Activated CD8-positive, alpha-beta T cell treated with anti-CD3 and anti-CD28 coated beads for 36 hours (primary cell): ENCODE measurements at regions not wholly inside any gene's neighbourhood (a gene's known extent, or its start where the extent isn't known, plus 50 kb on each side); places are given as distances from the start of the nearest gene placed in this dataset.

ENCODE experiments used
- ATAC-seq: fragments of 200-7000 bp; cut with Tn5 transposase; one replicate; pipeline ENCODE4 v1.10.0; 2021; ENCODE audit warnings: mild to moderate bottlenecking, moderate library complexity
- CTCF ChIA-PET: fragments of 350-600 bp; sonication (Branson Sonifier 250); formaldehyde crosslinking; loops from one replicate; lab custom pipeline; 2021; ENCODE audit warnings: antibody characterized with exemption; lab: Charles Lee
- POLR2A ChIA-PET: fragments of 350-600 bp; sonication (Branson Sonifier 250); formaldehyde crosslinking; loops from one replicate; lab custom pipeline; 2021; ENCODE audit warnings: antibody characterized with exemption; lab: Charles Lee
- DNase-seq: peaks from one replicate; pipeline ENCODE4 v3.0.0-alpha.2; 2020
- H3K27ac Mint-ChIP-seq: one replicate; pipeline ENCODE4 v1.8.0; 2021; ENCODE audit warnings: mild to moderate bottlenecking, mixed read lengths
- H3K27me3 Mint-ChIP-seq: one replicate; pipeline ENCODE4 v1.8.0; 2021; ENCODE audit warnings: mixed read lengths
- H3K36me3 Mint-ChIP-seq: one replicate; pipeline ENCODE4 v1.8.0; 2021; ENCODE audit warnings: low read depth, mixed read lengths
- H3K4me1 Mint-ChIP-seq: one replicate; pipeline ENCODE4 v1.8.0; 2021; ENCODE audit warnings: low read depth, mixed read lengths
- H3K4me3 Mint-ChIP-seq: one replicate; pipeline ENCODE4 v1.8.0; 2021; ENCODE audit warnings: mild to moderate bottlenecking, moderate library complexity, mixed read lengths
- H3K9me3 Mint-ChIP-seq: one replicate; pipeline ENCODE4 v1.8.0; 2021; ENCODE audit warnings: mixed read lengths
- intact Hi-C: fragments of 100-400 bp; cut with micrococcal nuclease; formaldehyde crosslinking; loops from one replicate; pipeline ENCODE4 v1.10.0; 2022
- TF ChIP-seq, protein P1 (sequence below): fragments of 200-600 bp; IDR thresholded peaks from one replicate; pipeline ENCODE4 v1.8.0; 2022; ENCODE audit warnings: antibody characterized with exemption, mild to moderate bottlenecking

DNA sequence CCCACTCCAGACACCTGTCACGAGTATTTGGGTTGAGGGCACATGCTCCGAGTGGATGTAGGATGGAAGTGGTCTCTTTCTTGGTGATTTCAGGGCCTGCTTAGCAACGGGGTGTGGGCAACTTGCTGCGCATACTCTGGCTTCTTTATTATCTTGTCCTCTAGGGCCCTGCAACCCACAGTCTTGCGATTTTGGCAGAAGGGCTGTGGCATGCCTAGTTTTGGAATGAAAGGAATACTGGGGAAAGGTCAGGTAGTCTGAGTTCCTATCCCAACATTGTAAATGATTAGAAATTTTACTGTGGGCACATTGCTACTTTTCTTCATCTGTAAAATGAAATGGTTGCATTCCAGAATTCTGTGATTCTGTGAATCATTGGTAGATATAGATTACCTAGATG is 74.3 kb downstream of the ACTBL2 start:
- intact Hi-C loops: loop anchor here (10.0 kb wide), 1 partner anchor 113 kb away; no protein-coding TSS in a partner anchor
- TF ChIP-seq, protein P1, sequence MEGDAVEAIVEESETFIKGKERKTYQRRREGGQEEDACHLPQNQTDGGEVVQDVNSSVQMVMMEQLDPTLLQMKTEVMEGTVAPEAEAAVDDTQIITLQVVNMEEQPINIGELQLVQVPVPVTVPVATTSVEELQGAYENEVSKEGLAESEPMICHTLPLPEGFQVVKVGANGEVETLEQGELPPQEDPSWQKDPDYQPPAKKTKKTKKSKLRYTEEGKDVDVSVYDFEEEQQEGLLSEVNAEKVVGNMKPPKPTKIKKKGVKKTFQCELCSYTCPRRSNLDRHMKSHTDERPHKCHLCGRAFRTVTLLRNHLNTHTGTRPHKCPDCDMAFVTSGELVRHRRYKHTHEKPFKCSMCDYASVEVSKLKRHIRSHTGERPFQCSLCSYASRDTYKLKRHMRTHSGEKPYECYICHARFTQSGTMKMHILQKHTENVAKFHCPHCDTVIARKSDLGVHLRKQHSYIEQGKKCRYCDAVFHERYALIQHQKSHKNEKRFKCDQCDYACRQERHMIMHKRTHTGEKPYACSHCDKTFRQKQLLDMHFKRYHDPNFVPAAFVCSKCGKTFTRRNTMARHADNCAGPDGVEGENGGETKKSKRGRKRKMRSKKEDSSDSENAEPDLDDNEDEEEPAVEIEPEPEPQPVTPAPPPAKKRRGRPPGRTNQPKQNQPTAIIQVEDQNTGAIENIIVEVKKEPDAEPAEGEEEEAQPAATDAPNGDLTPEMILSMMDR: no peak
- no peaks in the 10 kb centered on the region for H3K27me3 Mint-ChIP-seq
- H3K27ac Mint-ChIP-seq: no peak overlapping the region
- ChIA-PET CTCF (no interaction called here), POLR2A (no interaction called here)
- no peak for ATAC-seq
- DNase-seq: no peak
- H3K9me3 Mint-ChIP-seq: no peaks in the 10 kb centered on the region
- H3K36me3 Mint-ChIP-seq: no peaks in the 10 kb centered on the region
- no peaks in the 10 kb centered on the region for H3K4me1 Mint-ChIP-seq
- no peak overlapping the region for H3K4me3 Mint-ChIP-seq

DNA sequence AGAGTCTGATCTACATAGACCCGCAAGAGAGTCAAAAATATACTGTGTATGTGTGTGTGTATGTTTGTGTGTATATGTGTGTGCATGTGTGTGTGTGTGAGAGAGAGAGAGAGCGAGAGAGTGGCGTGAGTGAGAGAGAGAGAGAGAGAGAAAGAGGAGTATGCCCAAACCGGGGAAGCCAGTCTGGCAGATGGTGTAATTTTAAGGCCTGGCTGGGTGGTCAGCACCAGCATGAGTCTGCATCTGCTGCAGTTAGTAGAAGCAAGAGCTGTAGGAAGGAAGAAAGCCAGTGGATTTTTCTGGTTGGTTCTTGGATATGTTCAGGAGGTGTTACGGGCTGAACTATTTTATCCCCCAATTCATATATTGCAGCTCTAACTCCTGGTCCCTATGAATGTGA is 75.2 kb downstream of the ACTBL2 start:
- Mint-ChIP-seq H3K36me3 (no peaks in the 10 kb centered on the region), H3K27me3 (no peaks in the 10 kb centered on the region), H3K27ac (no peak overlapping the region), H3K4me1 (no peaks in the 10 kb centered on the region), H3K9me3 (no peaks in the 10 kb centered on the region), H3K4me3 (no peak overlapping the region)
- ChIA-PET POLR2A (no interaction called here), CTCF (no interaction called here)
- ATAC-seq (no peak), DNase-seq (no peak)
- intact Hi-C loops: loop anchor here (10.0 kb wide), 1 partner anchor 113 kb away; no protein-coding TSS in a partner anchor
- TF ChIP-seq, protein P1: no peak

DNA sequence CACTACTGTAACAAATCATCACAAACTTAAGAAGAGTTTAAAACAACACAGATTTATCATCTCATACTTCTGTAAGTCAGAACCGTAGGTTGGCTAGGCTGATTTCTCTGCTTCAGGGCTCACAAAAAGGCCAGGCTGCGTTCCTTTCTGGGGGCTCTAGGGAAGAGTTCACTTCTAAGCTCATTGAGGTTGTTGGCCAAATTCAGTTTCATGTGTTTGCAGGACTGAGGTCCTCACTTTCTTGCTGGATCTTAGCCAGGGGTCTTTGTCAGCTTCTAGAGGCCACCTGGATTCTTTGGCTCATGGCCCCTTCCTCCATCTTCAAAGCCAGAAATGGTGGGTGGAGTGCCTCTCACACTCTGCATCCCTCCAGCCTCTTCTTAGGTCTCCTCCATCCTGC is 76.0 kb downstream of the ACTBL2 start:
- Mint-ChIP-seq H3K9me3 (no peaks in the 10 kb centered on the region), H3K27ac (no peak overlapping the region), H3K4me1 (no peaks in the 10 kb centered on the region), H3K4me3 (no peak overlapping the region), H3K36me3 (no peaks in the 10 kb centered on the region), H3K27me3 (no peaks in the 10 kb centered on the region)
- intact Hi-C loops: loop anchor here (10.0 kb wide), 1 partner anchor 112 kb away; no protein-coding TSS in a partner anchor
- TF ChIP-seq, protein P1: no peak
- CTCF ChIA-PET: no interaction called here
- DNase-seq: no peak
- POLR2A ChIA-PET: no interaction called here
- no peak for ATAC-seq

DNA sequence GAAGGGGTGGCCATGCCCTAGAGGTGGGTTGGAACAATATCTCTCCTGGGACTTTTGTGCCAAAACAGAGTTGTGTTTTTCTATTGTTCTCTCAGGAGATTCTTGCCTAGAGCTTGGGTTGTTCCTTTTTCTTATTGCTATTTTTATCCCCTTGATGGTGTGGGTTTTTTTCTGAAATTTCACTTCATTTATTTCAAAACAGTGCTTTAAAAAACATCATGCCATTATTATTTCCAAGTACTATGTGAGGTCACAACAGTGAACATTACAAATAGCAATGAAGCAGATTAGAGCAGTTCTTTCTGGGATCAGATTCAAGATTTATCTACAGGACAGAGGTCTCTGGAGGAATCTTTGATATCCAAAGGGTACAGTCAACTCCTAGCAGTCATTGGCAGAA is 76.6 kb downstream of the ACTBL2 start:
- intact Hi-C loops: loop anchor here (10.0 kb wide), 1 partner anchor 111 kb away; no protein-coding TSS in a partner anchor
- ATAC-seq (no peak), DNase-seq (no peak)
- no peaks in the 10 kb centered on the region for H3K27me3 Mint-ChIP-seq
- ChIA-PET CTCF (no interaction called here), POLR2A (no interaction called here)
- H3K9me3 Mint-ChIP-seq: no peaks in the 10 kb centered on the region
- H3K27ac Mint-ChIP-seq: no peak overlapping the region
- no peaks in the 10 kb centered on the region for H3K4me1 Mint-ChIP-seq
- H3K36me3 Mint-ChIP-seq: no peaks in the 10 kb centered on the region
- H3K4me3 Mint-ChIP-seq: no peak overlapping the region
- TF ChIP-seq, protein P1: no peak

DNA sequence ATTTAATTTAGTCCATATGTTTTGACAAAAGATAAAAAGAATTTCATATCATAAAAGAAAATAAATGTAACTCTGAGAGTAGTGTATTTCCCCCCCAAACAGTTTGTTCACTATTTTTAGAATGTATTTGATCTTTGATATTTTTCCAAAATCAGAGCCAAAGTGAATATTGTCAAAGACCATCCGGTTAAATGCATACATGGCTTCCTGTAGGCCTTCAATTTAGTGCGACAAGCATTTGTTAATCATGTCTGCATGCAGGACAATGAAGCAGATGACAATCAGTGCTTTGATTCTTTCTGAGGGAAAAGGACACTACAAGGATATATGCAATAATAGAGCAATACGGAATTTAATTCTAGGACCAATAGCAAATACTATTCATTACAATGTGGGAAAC is 79.8 kb downstream of the ACTBL2 start:
- no peak for DNase-seq
- intact Hi-C loops: loop anchor here (10.0 kb wide), 1 partner anchor 108 kb away; no protein-coding TSS in a partner anchor
- CTCF ChIA-PET: no interaction called here

More for the DNA sequence above, 79.8 kb downstream of the ACTBL2 start:
- Mint-ChIP-seq H3K27ac (no peak overlapping the region), H3K4me3 (no peak overlapping the region), H3K27me3 (no peaks in the 10 kb centered on the region), H3K36me3 (no peaks in the 10 kb centered on the region), H3K4me1 (no peaks in the 10 kb centered on the region), H3K9me3 (peaks cover 2% of the 10 kb centered on the region)
- POLR2A ChIA-PET: no interaction called here
- TF ChIP-seq, protein P1: no peak
- ATAC-seq: no peak
